Ovary (tissue), 7 donors: ENCODE measurements at regions not wholly inside any gene's neighbourhood (a gene's known extent, or its start where the extent isn't known, plus 50 kb on each side); places are given as distances from the start of the nearest gene placed in this dataset.

Experiments used
- DNase-seq, 5 donors: peaks; one replicate each; pipeline ENCODE4 v3.0.0-alpha.2; 2019 to 2020
- H3K27ac ChIP-seq, 2 donors: fragments of 200-600 bp; one replicate each; pipeline versions ENCODE4 v1.5.1 to v1.8.0; 2019 to 2022
- H3K27me3 ChIP-seq: fragments of 200-600 bp; one replicate; pipeline ENCODE4 v1.8.0; 2022
- H3K36me3 ChIP-seq: fragments of 200-600 bp; sonication (generic); one replicate; pipeline ENCODE4 v1.5.1; 2019
- H3K4me1 ChIP-seq: one replicate; pipeline ENCODE4 v1.8.1; 2013; ENCODE audit warnings: mild to moderate bottlenecking, moderate library complexity; ENCODE audit not compliant: insufficient read depth
- H3K4me3 ChIP-seq: fragments of 200-600 bp; sonication (generic); one replicate; pipeline ENCODE4 v1.5.1; 2017
- H3K9me3 ChIP-seq, 2 donors: fragments of 200-600 bp in 1 of 2; sonication (generic) in 1 of 2; one replicate each; pipeline versions ENCODE4 v1.5.1 to v1.8.1; 2013 to 2019; ENCODE audit warnings: mild to moderate bottlenecking in 1 of 2, moderate library complexity in 1 of 2
- CTCF ChIP-seq, 3 donors: fragments of 450-650 bp in 2 of 3; fragments of 200-600 bp in 1 of 3; IDR thresholded peaks; one replicate each; pipeline versions ENCODE4 v1.5.1 to v1.8.0; 2016 to 2022; ENCODE audit warnings: antibody characterized with exemption in 3 of 3, mild to moderate bottlenecking in 1 of 3
- EP300 ChIP-seq: sonication (generic); formaldehyde crosslinking; IDR thresholded peaks from one replicate; pipeline ENCODE4 v1.6.1; 2017; ENCODE audit warnings: antibody characterized with exemption
- POLR2A ChIP-seq: fragments of 450-650 bp; IDR thresholded peaks from one replicate; pipeline ENCODE4 v1.6.1; 2017; ENCODE audit warnings: antibody characterized with exemption, mild to moderate bottlenecking, moderate library complexity
- WGBS, 3 donors: extraction: QIAGEN DNeasy Blood & Tissue Kit in 1 of 3; methylation state at CpG; one replicate each; pipeline versions ENCODE4 v1.1.5 to v1.1.7; 2013 to 2017; 5-methylcytosine and 5-hydroxymethylcytosine counted together
- intact Hi-C, 4 donors: fragments of 100-400 bp; cut with DNase I; formaldehyde crosslinking; loops; one replicate each; pipeline versions ENCODE4 v1.11.0 to v1.15.1; 2022 to 2023
- donor health status: DM: no; HTN: no; CAD: no; lungs with moderate emphysema.
- donor health status: DM: no; HTN: no; CAD: no.
- donor health status: Bipolar disorder and iron deficiency.
- donor health status: DM: no; HTN: no; CAD: no.
- donor health status: DM: yes; HTN: yes; CAD: no.

- TF ChIP-seq POLR2A (no peak), EP300 (no peak), CTCF (IDR thresholded peaks at IDR 0.05) (no peak)
- intact Hi-C loops: no loop called here
- WGBS, 3 donors: 93 to 100% (median 98%) methylated on average over 2 of the region's 2 CpGs
These were observed 102.0 kb downstream of the OTOL1 start for GRCh38 chr3:161598639-161599038.

GRCh38 chr3:161599697-161600096 is 103.1 kb downstream of the OTOL1 start:
- Histone ChIP-seq H3K27ac (no peak overlapping the region), H3K9me3 (no peaks in the 10 kb centered on the region), H3K36me3 (no peaks in the 10 kb centered on the region), H3K4me3 (no peak overlapping the region), H3K4me1 (no peaks in the 10 kb centered on the region), H3K27me3 (no peaks in the 10 kb centered on the region)
- intact Hi-C loops: no loop called here
- TF ChIP-seq EP300 (no peak), CTCF (IDR thresholded peaks at IDR 0.05) (no peak), POLR2A (no peak)
- 16 to 39% (median 18%) methylated on average over 1 of the region's 1 CpG for WGBS, 3 donors
- no peak for DNase-seq

More at GRCh38 chr3:161598639-161599038, 102.0 kb downstream of the OTOL1 start:
- no peak overlapping the region for H3K4me3 ChIP-seq
- H3K9me3 ChIP-seq: no peaks in the 10 kb centered on the region
- H3K27me3 ChIP-seq: no peaks in the 10 kb centered on the region
- no peaks in the 10 kb centered on the region for H3K4me1 ChIP-seq
- H3K27ac ChIP-seq: no peak overlapping the region
- no peak for DNase-seq
- H3K36me3 ChIP-seq: no peaks in the 10 kb centered on the region

- DNase-seq: no peak
- no peak for TF ChIP-seq POLR2A
- TF ChIP-seq CTCF (IDR thresholded peaks at IDR 0.05): no peak
- TF ChIP-seq EP300: no peak
- H3K36me3 ChIP-seq: no peaks in the 10 kb centered on the region
- H3K27me3 ChIP-seq: no peaks in the 10 kb centered on the region
- WGBS, 3 donors: 87 to 93% (median 88%) methylated on average over 5 of the region's 5 CpGs
- intact Hi-C loops: no loop called here
- no peaks in the 10 kb centered on the region for H3K4me1 ChIP-seq
- H3K4me3 ChIP-seq: no peak overlapping the region
- no peak overlapping the region for H3K27ac ChIP-seq
- no peaks in the 10 kb centered on the region for H3K9me3 ChIP-seq
These were observed 103.6 kb downstream of the OTOL1 start for GRCh38 chr3:161600173-161600572.

- intact Hi-C loops: no loop called here
- H3K4me1 ChIP-seq: no peaks in the 10 kb centered on the region
- no peaks in the 10 kb centered on the region for H3K27me3 ChIP-seq
- WGBS, 3 donors: 11 to 35% (median 11%) methylated on average over 1 of the region's 1 CpG
- TF ChIP-seq POLR2A: no peak
- no peak for TF ChIP-seq EP300
- no peak overlapping the region for H3K4me3 ChIP-seq
- no peaks in the 10 kb centered on the region for H3K9me3 ChIP-seq
- no peak overlapping the region for H3K27ac ChIP-seq
- no peaks in the 10 kb centered on the region for H3K36me3 ChIP-seq
- no peak for DNase-seq
These were observed 105.9 kb downstream of the OTOL1 start for GRCh38 chr3:161602475-161602874.

GRCh38 chr3:161602918-161603317 is 106.3 kb downstream of the OTOL1 start:
- Histone ChIP-seq H3K27me3 (no peaks in the 10 kb centered on the region), H3K36me3 (no peaks in the 10 kb centered on the region), H3K4me3 (no peak overlapping the region), H3K27ac (no peak overlapping the region), H3K9me3 (no peaks in the 10 kb centered on the region), H3K4me1 (no peaks in the 10 kb centered on the region)
- DNase-seq: no peak
- TF ChIP-seq CTCF (IDR thresholded peaks at IDR 0.05) (no peak), POLR2A (no peak), EP300 (no peak)
- intact Hi-C loops: no loop called here
